ENCODE measurements at regions not wholly inside any gene's neighbourhood (a gene's known extent, or its start where the extent isn't known, plus 50 kb on each side); places are given as distances from the start of the nearest gene placed in this dataset.

GRCh38 chr14:71533390-71533789 lies 398.8 kb upstream of the RGS6 start:
- TF ChIP-seq CTCF (IDR thresholded peaks at IDR 0.05) (no peak), POLR2A (IDR thresholded peaks at IDR 0.05) (no peak), POLR2AphosphoS5 (IDR thresholded peaks at IDR 0.05) (no peak), EP300 (IDR thresholded peaks at IDR 0.05) (no peak)

Data from sigmoid colon (tissue), 4 donors.